ENCODE measurements at regions not wholly inside any gene's neighbourhood (a gene's known extent, or its start where the extent isn't known, plus 50 kb on each side); places are given as distances from the start of the nearest gene placed in this dataset.
A peak's percentile ranks its signal among the peaks of the same experiment; 100 is the strongest.

DNA sequence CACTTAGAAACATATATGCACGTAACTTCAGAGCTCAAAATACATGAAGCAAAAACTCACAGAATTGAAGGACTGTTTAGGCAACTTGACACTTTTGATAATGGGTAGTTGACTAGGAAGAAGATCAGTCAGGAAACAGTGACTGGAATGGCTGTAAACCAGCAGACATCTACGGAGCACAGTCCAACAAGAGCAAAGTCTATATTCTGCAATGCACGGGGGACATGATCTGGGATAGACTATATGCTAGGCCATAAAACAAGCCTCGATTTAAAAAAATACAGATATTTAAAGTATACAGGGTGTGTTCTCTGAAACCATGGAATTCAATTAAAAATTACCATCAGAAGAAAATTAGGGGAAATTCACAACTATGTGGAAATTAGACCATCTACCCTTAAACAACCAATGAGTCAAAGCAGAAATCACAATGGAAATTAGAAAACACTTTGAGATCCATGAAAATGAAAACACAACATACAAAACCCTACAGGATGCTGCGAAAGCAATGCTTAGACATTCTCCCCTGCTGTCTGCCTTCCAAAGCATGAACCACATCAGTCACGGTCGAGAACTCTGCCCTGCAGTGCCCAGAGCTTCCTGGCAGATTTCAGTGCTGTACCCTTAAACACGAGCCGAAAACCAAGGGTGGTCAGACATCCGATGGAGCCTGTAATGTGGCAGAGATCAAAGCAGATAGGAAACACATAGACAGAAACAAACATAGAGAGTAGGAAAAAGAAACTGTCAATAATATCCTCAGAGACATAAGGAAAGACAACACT, 651.9 kb upstream of the HS6ST1 start:
- no peak for DNase-seq

DNA sequence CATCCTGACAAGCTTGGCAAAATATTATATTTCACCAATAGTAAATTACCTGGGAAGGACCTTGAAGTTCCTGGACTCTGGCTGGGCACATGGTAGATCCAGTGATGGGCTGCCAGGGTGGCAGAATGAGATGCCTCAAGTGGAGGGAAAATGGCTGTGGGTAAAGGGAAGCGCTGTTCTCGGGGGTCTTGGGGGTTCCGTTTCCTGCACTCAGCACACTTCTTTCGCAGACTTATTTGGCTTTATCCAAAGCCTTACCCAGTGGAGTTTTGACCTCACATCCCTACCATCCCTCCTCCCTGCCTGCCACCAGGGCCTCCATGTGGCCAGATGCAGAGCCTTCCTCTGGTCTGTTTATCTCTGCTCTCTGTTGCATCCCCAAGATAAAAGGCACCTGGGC, 654.9 kb upstream of the HS6ST1 start:
- no peak for DNase-seq

DNA sequence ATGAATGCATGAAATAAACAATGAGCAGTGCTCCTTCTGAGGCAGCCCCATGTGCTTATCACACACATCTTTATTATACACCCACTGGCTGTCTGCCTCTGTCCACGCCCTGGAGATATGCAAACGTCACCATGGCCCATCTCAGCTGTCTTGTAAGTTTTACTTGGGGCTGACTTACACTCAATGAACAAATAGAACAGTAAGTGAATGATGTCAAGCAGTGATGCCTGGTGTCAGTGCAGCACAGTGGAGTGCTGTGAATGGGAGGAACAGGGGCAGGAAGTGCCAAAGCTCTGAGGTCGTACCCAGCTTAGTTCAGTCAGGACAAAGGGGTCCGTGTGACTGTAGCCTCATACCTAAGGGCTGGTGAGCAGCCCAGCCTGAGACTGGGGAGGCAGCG, 659.5 kb upstream of the HS6ST1 start:
- DNase-seq: no peak

DNA sequence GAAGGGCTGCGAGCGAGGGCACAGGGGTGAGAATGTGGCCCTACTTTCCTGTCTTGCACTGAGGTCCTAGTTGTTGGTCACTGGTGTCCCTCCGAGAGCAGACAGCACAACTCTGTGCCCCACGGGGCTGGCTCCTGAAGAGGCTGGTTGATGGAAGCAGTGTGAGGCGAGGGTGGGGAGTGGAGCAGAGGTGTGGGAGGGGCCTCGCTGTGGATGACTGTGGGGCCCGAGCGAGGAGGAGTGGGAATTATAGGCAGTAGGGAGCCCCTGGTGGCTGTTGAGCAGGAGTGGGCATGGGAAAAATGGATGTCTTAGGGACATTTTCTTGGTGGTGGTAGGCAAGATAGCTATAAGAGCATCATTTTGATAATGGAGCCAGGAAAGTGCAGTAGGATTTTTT, 660.5 kb upstream of the HS6ST1 start:
- no peak for DNase-seq

DNA sequence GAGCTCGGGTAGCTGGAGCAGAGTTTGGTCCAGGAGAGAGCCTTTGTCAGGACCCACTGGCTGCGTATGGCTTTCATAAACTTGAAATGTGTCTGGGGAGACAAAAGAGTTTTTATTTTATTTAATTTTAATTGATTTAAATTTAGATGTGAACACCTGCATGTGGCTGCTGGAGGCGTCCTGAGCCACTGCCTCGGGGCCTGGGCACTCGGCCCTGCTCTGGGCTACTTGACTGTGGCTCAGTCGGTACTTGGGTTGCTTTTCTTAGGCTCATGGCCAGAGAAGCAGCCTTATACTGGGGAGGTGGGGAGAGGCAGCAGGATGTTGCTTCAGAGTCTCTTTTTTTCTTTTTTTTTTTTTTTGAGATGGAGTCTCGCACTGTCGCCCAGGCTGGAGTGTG, 661.8 kb upstream of the HS6ST1 start:
- no peak for DNase-seq

DNA sequence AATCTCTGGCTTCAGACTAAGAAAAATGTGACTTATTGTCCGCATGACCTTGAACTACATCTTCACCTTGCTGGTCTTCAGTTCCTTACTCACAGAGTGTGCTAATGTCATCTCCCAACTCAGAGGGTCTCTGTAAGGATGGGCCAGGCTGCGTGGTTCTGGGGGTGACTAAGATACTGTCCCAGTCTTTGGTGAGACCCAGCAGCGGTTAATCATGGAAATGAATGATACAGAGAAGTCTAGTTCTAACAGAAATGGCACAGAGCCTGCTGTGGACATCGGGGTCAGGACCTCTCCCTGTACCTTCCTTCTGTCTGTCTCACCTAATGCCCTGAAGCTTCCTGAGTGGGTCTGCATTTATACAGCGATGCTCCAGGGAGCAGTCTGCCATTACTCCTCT, 662.7 kb upstream of the HS6ST1 start:
- no peak for DNase-seq

DNA sequence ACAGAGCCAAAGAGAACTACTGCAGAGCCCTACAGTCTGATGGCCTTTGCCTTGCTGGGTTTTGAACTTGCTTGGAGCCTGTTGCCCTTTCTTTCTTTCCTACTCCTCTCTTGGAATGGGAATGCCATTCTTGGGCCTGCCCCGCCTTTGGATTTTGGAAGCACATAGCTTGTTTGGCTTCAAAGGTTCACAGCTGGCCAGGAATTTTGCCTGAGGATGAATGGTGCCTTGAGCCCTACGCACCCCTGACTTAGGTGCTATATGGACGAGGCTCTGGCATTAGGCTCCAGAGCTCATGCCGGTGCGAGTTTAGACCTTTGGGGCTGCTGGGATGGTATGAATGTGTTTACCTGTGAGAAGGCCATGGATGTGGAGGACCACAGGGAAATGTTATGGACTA, 663.3 kb upstream of the HS6ST1 start:
- no peak for DNase-seq

DNA sequence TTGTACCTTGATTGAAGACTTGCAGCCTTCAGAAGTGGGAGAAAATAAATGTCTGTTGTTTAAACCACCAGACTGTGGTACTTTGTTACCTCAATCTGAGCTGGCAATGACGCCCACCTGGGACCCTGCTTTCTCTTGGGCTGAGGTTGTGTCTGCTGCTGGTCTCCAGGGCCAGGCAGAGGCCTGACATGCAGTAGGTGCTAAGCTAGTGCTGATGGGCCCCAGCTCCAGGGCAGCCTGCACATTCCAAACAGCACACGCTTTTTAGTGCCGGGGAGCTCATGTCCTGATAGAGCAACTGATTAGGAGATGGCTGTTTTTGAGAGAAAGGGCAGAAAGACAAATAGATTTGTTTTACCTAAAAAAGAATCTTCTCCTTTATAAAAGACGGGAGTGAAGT, 664.0 kb upstream of the HS6ST1 start:
- DNase-seq: no peak

DNA sequence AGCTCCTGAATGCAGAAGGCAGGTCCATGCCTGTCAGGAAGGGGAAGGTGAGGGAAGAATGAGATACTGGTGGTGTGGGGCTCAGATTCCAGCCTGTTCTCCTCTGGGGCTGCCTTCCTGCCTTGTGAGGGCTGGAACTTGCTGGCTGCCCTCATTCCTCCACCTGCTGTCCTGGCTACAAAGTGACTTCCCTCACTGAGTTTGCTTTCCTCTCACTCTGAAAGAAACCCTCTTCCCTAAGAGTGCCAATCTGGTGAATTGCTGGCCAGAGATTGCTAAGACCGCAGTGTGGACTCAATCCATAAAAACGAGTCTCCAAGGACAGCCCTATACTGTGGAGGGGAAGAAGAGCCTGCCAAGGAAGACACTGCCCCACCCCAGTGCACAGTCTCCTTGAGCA, 664.4 kb upstream of the HS6ST1 start:
- DNase-seq: no peak

DNA sequence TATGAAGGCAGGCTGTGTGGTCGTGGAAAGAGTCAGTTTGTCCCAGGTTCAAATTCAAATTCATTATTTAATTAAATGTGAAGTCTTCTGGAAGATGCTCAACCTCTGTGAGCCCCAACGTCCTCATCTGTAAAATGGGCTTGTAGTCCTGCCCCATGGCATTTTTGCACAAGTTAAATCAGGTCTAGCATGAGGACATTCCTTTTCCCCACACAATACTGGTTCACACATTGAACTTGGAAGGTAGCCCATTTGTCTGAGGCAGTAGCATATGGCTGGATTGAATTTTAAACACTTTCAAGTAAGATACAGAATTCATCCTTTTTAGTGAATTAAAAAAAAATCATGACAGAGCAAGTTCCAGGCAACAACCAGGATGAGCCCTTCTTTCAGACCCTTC, 665.4 kb upstream of the HS6ST1 start:
- no peak for DNase-seq

DNA sequence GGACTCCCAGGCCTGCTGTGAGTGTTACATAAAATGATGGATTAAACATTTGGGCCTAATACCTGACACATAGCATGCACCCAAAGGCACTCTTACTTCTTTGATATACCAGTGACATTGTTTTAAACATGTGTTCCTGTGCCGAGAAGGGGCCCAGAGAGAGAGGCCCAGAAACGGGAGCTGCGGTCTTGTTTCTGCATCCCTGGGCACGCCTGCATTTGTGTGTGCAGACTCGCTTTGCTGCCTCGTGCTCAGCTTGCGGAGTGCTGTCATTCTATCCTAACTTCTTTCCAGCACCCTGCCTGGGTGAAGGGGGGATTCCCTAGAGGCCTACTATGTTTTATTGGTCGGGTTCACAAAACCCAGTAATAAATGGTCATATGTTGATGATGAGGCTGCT, 666.2 kb upstream of the HS6ST1 start:
- no peak for DNase-seq

DNA sequence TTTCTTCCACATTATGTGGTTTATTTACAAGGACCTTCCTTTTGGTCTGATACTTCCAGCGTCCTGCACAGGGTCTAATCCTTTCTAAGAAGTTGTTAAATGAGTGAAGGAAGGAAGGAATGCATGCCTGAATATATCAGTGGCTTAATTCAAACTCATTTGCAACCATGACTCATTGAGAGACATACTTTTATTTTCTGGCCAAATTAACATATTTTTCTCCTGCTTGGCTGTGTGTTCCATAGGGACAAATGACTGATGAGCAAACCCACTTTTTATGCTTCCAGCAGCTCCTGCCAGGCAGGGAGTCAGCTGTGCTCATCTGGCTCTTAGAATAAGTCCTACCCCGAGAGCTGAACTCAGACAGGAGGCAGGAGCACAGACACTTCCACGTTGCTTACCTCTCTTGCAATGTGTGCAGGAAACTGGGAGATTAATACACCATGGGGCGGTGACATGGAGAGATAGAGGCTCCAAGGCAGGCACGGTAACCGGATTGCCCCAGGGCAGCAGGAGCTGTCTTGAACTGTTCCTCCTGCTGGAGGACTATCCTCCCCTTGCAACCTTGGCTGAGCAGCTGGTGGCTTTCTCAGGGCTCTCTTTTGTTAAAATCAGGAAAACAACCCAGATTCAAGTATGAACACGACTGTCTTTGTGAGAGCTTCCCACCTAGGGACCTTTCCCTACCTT, 667.5 kb upstream of the HS6ST1 start:
- peak; percentile 24 for DNase-seq

DNA sequence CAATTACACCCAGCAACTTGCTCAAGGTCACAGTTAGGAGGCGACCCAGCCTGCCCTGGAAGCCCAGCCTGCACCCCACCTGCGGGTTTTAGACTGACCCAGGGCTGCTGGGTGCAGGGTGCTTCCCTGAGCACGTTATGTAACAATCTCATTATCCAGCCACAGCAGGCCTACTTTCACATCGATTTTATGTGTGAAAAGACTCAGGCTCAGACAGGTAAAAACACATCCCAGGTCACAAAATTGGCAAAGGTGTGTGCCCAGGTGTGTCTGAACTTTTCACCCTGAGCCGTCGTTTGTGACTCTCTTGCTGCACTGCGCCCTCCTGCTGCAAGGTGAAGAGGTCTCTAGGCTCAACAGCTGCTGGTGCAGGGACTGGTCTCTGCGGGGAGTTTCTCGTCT, 668.2 kb upstream of the HS6ST1 start:
- DNase-seq: no peak

DNA sequence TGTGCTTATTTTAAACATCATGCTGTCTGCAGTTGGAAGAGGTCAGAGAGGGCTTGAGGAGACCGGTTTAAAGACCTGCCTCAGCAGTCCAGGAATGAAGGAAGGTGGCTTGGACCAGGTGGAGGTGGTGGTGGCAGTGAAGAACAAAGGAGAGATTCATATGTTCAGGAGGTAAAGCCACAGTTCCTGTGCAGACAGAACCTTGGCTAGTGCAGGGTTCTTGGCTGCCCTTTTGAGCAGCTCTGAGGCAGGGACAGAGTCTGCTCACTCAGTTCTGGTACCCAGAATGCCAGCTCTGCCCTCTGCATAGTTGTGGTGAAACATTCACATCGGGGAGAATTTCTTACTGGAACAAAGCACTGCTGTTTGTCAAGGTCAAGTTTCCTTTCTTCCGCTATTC, 669.7 kb upstream of the HS6ST1 start:
- DNase-seq: no peak

DNA sequence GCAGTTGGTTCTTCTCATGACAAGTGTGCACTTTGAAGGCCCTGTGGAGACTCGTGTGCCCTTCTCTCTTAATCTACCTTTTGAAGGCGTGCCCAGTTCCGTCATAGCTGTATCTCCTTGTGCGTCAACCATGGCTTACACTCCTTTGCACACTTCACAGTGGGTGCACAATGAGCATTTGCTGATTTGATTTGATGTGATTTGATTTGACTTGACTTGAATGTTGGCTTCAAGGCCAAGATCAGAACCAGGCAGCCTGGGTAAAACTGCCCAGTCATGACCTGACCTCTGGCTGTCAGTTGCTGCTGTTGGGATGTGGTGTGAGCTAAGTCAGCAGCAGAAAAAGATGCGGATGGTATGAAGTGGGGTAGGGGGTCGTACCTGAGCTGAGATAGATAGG, 670.3 kb upstream of the HS6ST1 start:
- no peak for DNase-seq

DNA sequence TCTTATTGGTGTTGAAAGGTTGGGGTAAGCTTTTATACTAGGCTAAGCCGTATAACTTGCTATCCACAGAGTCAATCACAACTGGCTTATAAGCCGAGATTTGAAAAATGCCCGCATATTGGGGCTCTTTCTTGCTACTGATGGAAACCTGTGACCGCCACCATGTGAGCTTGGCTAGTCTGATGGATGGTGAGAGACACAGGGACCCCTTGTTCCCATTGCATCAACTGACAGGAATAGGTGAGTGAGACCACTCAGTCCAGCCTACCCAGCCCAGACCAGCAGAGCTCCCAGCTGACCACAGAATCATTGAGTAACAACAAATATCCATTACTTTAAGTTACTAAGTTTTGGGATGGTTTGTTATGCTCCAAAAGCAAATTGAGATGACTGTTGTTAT, 676.4 kb upstream of the HS6ST1 start:
- no peak for DNase-seq

DNA sequence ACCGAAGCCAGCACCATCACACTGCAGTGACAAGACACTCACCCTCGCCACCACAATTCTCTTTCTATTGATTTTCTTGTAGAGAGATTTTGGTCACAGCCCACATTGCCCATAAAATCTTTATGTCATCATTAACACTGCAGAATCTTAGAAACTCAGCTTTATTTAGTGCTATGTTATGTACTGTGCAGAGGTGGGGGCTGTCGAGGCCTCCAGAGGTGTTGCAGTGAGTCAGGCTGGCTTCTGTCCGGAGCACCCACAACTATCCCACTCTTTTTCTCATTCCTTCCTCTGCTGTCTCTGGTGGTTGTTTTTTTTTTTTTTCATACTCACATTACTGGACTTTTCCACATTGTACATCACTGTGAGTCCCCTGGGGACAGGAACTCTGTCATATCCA, 677.4 kb upstream of the HS6ST1 start:
- no peak for DNase-seq

DNA sequence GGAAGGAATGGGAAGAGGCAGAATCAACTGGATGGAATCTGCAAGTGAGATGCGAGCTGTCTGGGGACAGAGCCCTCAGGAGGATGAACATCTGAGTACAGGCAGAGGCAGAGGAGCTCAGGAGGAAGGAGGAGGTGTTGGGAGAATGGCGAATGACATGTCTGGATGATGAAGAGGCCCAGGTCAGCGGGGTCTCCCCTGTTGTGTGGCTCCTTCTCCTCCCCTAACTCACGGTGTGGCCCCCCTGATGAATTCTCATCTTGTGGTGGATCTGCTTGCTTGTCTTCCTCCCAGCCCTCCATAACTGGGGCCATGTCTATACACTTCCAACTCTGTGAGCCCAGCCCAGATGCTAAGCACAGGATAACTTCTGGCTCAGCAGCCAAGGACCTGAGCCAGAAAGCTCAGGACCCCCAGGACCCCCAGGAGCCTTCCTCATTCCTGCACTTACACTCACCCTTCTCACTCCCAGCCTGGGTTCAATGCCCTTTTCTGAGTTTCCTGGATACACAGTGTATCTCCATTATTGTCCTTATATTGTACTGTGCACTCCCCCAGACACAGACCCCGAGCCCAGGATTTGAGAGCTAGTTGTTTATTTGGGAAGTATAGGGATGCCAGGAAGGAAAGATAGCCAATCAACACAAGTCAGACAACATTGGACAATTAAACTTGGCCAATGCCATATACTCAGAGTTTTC, 678.6 kb upstream of the HS6ST1 start:
- no peak for DNase-seq

DNA sequence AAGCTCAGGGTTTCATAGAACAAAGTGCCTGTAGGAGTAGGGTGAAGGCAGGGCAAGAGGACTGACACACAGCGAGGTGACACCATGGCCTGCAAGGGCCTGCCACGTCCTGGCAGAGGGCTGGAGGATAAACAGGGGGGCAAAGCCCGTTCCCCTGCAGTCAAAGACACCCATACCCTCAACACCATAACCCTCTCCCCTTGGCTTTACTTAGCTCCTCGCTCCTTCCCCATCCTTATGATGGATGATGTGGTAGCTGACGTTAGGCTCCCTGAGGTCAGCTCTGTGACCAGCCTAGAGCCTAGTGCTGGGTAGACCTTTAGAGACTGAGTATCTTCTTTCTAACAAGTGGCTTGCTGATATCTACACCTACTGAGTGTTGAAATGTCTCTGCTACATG, 683.3 kb upstream of the HS6ST1 start:
- DNase-seq: no peak

DNA sequence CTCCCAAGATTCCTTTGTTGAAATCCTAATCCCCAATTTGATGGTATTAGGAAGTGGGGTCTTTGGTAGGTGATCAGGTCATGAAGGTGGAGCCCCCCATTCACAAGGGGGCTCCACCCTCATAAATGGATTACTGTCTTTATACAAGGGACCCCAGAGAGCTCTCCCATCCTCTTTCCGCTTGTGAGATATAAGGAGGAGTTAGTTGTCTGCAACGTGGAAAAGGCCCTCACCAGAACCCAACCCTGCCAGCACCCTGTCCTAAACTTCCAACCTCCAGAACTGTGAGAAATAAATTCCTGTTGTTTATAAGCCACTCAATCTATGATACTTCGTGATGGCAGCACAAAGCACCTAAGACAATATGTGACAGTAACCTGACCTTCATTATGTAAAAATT, 684.1 kb upstream of the HS6ST1 start:
- DNase-seq: no peak

DNA sequence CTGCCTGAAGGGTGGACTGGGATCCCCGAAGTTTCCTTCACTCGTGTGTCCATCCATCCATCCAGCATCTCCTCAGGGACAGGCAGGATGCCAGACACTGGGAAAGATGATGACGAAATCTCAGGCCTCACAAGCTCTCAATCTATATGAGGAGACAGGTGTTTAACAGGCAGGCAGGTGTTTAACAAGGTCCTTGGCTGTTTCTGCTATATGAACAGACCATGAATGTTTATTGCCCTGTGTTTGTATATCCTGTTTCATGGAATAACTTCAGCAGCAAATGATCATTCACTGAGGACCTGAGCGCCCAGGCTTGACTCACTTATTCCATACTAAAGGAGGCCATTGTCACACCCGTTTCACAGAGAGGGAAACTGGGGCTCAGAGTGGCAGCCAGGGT, 685.8 kb upstream of the HS6ST1 start:
- no peak for DNase-seq

DNA sequence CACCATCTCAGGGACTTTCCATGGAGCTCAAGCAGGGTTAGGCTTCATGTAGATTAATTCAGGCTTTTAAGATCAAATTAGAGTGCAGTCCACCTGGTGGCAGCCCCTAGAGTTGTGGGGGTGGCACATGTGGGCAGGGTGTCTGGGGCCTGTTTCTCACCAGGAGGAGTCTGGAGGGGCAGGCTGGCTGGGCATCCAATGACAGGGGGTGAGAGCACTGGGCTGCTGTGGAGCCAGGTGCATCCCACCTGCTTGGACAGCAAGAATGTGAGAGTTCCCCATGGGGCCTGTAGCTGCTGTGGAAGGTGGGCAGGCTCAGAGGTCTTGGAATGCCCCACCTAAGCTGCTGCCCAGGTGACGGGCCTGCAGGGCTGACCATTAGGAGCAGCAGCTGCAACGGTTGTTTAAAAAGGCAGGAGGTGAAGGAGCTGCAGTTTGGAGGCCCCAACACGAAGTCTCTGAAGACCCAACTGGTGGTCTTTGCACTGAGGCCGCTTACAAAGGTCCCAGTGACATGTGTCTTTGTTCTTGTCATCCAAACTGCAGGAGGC, 686.3 kb upstream of the HS6ST1 start:
- no peak for DNase-seq

DNA sequence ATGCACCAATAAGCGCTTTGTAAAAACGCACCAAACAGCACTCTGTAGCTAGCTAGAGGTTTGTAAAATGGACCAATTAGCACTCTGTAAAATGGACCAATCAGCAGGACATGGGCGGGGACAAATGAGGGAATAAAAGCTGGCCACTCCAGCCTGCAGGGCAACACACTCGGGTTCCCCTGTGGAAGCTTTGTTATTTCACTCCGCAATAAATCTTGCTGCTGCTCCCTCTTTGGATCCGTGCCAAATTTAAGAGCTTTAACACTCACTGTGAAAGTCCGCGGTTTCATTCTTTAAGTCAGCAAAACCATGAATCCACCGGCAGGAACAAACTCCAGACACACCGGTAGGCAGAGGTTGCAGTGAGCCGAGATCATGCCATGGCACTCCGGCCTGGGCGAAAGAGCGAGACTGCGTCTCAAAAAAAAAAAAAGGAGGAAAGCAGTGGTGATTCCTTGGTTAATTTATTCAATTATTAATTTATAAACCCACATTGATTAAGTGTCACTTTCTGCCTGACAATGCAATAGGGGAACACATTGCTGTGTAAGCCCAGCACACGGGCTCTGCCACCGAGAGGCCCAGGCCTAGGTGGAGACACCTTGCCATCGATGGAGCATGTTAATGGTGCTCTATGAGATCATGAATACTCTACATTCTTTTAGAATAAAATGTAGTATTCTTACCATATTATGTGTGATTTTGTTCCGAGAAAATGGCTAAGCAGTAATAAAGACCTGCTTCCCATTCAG, 687.6 kb upstream of the HS6ST1 start:
- DNase-seq: no peak
